HG03442 (cell line): ENCODE measurements at regions not wholly inside any gene's neighbourhood (a gene's known extent, or its start where the extent isn't known, plus 50 kb on each side); places are given as distances from the start of the nearest gene placed in this dataset.
"Not testable (repeated sequence)": the region's sequence is repeated elsewhere in the genome, so short reads cannot be mapped to it uniquely, and the experiment has no call there.

Experiments
- ATAC-seq: cut with Tn5 transposase; IDR thresholded peaks from one replicate; pipeline ENCODE4 v1.9.1; 2021; ENCODE audit warnings: mild to moderate bottlenecking, moderate library complexity; ENCODE audit not compliant: unreplicated experiment

- not testable (repeated sequence) for ATAC-seq
Measured at GRCh38 chr9:63813391-63814021, 1471.5 kb downstream of the FOXD4L5 start.

GRCh38 chr9:63812822-63813221, 1472.2 kb downstream of the FOXD4L5 start:
- ATAC-seq: peak; percentile 60

- ATAC-seq: not testable (repeated sequence)
Measured at GRCh38 chr9:63804205-63804604, 1480.8 kb downstream of the FOXD4L5 start.

- ATAC-seq: not testable (repeated sequence)
Measured at GRCh38 chr9:63794081-63794685, 1490.8 kb downstream of the FOXD4L5 start.

GRCh38 chr9:63787454-63787853, 1497.6 kb downstream of the FOXD4L5 start:
- not testable (repeated sequence) for ATAC-seq

GRCh38 chr9:63785059-63785458, 1500.0 kb downstream of the FOXD4L5 start:
- not testable (repeated sequence) for ATAC-seq

GRCh38 chr9:63784421-63784820, 1500.6 kb downstream of the FOXD4L5 start:
- ATAC-seq: not testable (repeated sequence)

- not testable (repeated sequence) for ATAC-seq
Measured at GRCh38 chr9:63781817-63782439, 1503.1 kb downstream of the FOXD4L5 start.

- peak; percentile 98 for ATAC-seq
Measured at GRCh38 chr9:63781390-63781789, 1503.6 kb downstream of the FOXD4L5 start.

GRCh38 chr9:63776220-63776619, 1508.8 kb downstream of the FOXD4L5 start:
- not testable (repeated sequence) for ATAC-seq

GRCh38 chr9:63775092-63775426, 1510.0 kb downstream of the FOXD4L5 start:
- ATAC-seq: not testable (repeated sequence)

GRCh38 chr9:63774369-63775091, 1510.5 kb downstream of the FOXD4L5 start:
- not testable (repeated sequence) for ATAC-seq

GRCh38 chr9:63762230-63762629, 1522.8 kb downstream of the FOXD4L5 start:
- ATAC-seq: not testable (repeated sequence)

GRCh38 chr9:63729021-63729420, 1556.0 kb downstream of the FOXD4L5 start:
- not testable (repeated sequence) for ATAC-seq

GRCh38 chr9:63728287-63728686, 1556.7 kb downstream of the FOXD4L5 start:
- no peak for ATAC-seq

GRCh38 chr9:63708285-63708684, 1576.7 kb downstream of the FOXD4L5 start:
- not testable (repeated sequence) for ATAC-seq

GRCh38 chr9:63704456-63704855, 1580.6 kb downstream of the FOXD4L5 start:
- ATAC-seq: not testable (repeated sequence)

- ATAC-seq: not testable (repeated sequence)
Measured at GRCh38 chr9:63703670-63704069, 1581.3 kb downstream of the FOXD4L5 start.

- not testable (repeated sequence) for ATAC-seq
Measured at GRCh38 chr9:63703138-63703665, 1581.8 kb downstream of the FOXD4L5 start.
